ENCODE measurements at regions not wholly inside any gene's neighbourhood (a gene's known extent, or its start where the extent isn't known, plus 50 kb on each side); places are given as distances from the start of the nearest gene placed in this dataset.

DNA sequence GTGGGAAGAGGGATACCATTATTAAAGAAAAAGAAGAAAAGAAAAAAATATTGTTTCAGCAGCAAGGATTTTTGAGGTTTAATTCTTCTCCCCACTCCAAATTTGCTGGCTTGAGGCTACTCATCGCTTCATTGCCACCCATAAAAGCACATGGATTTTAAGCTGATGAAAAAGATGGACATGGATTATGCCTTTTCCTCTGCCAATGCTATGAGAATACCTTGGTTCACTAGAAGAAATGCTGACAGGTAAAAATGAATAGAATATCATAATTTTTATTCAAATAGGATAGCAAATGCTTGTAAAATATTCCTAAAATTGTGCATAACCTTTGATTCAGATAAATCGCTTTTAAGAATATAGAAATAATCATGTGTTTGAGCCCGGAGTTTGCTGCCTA, 289.7 kb upstream of the DPYD start:
- no peak for DNase-seq (ENCODE audit: low read depth)
- no peak overlapping the region for H3K4me3 ChIP-seq (ENCODE audit: low read depth, low read length)
- TF ChIP-seq, protein P1, sequence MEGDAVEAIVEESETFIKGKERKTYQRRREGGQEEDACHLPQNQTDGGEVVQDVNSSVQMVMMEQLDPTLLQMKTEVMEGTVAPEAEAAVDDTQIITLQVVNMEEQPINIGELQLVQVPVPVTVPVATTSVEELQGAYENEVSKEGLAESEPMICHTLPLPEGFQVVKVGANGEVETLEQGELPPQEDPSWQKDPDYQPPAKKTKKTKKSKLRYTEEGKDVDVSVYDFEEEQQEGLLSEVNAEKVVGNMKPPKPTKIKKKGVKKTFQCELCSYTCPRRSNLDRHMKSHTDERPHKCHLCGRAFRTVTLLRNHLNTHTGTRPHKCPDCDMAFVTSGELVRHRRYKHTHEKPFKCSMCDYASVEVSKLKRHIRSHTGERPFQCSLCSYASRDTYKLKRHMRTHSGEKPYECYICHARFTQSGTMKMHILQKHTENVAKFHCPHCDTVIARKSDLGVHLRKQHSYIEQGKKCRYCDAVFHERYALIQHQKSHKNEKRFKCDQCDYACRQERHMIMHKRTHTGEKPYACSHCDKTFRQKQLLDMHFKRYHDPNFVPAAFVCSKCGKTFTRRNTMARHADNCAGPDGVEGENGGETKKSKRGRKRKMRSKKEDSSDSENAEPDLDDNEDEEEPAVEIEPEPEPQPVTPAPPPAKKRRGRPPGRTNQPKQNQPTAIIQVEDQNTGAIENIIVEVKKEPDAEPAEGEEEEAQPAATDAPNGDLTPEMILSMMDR (IDR thresholded peaks at IDR 0.05; ENCODE audit: insufficient read depth, low read depth, low read length, missing control alignments), result no peak

DNA sequence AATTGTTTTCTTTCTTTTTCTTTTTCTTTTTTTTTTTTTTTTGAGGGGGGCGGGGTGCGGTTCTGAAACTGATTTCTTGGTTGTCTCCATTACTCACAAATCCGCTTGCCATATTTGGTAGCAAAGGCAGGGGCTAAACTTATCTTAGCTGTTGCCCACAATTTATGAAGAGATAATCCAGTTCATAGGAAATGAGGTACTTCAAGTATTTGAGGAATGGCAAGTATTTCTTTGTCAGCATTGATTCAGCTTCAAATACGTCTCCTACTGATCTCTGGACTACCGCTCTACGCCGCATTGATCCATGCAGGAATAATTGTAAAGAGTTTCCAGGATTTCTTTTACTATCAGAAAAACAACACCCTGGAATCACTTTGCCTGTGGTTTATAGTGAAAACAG, 289.2 kb upstream of the DPYD start:
- no peak for DNase-seq (ENCODE audit: low read depth)
- no peak overlapping the region for H3K4me3 ChIP-seq (ENCODE audit: low read depth, low read length)
- TF ChIP-seq, protein P1 (IDR thresholded peaks at IDR 0.05; ENCODE audit: insufficient read depth, low read depth, low read length, missing control alignments), result no peak

DNA sequence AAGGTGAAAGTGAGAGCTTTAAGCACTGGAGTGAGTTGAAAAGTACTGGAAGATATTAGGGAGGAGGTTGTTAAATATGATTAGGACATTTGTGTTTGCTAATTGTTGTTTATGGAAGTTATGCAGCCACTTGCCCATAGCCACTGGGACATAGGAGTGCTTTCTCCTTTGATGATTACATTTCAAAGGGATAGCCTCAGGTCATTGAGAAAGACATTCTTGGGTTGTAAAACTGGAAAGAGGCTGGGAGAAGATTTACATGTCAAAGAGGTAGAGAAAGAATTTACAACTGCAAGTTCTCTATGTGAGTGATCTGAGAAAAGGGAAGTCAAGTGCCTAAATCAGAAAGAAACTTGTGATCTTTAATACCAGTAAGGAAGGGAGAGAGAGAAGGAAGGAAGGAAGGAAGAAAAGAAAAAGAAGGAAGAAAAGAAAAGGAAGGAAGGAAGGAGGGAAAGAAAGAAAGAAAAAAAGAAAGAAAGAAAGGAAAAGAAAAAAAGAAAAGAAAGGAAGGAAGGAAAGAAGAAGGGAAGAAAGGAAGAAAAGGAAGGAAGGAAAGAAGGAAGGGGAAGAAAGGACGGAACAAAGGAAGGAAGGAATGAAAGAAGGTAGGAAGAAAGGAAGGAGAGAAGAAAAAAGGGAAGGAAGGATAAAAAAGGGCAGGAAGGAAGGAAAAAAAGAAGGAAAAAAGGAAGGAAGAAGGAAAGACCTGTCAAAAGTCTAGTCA, 284.6 kb upstream of the DPYD start:
- DNase-seq (ENCODE audit: low read depth), result no peak
- TF ChIP-seq, protein P1 (IDR thresholded peaks at IDR 0.05; ENCODE audit: insufficient read depth, low read depth, low read length, missing control alignments), result no peak
- H3K4me3 ChIP-seq (ENCODE audit: low read depth, low read length), result no peak overlapping the region

DNA sequence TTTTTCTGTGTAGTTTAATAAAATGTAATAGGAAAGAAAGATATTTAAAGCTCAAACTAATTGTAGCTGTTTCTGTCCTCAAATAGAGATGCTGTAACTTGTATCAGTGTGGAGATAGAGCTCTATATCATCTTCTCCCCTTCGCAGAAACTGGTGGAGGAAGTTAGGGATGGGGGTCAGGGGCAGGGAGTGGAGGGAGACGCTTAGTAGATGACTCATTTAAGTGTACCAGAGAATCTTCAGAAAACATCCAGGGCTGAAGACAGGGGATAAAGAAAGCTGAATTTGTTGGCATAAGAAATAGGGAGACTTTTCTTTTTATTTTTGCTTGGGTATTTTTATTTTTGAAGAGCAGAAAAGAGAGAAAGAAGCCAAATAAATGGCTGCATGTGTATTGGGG, 282.6 kb upstream of the DPYD start:
- H3K4me3 ChIP-seq (ENCODE audit: low read depth, low read length), result no peak overlapping the region
- TF ChIP-seq, protein P1 (IDR thresholded peaks at IDR 0.05; ENCODE audit: insufficient read depth, low read depth, low read length, missing control alignments), result no peak
- no peak for DNase-seq (ENCODE audit: low read depth)

DNA sequence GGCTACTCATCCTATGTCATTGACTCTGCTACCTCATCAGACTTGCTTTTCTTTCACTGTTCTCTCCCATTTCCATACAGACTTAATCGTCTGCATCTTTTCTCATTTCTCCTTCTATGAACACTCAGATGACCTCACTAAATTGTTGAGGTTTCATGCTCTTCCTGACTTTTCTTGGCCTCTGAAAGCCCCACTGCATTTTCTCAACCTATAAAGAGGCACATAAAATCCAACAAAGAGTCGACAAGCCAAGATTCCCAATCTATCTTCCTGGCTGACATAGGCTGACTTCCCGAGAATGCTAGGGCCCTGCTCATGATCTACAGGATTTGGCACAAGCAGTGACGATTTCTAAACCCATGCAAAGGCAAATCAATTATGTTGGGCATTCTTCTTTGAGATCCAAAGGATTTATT, 280.8 kb upstream of the DPYD start:
- TF ChIP-seq, protein P1 (IDR thresholded peaks at IDR 0.05; ENCODE audit: insufficient read depth, low read depth, low read length, missing control alignments), result no peak
- DNase-seq (ENCODE audit: low read depth), result no peak
- no peak overlapping the region for H3K4me3 ChIP-seq (ENCODE audit: low read depth, low read length)

DNA sequence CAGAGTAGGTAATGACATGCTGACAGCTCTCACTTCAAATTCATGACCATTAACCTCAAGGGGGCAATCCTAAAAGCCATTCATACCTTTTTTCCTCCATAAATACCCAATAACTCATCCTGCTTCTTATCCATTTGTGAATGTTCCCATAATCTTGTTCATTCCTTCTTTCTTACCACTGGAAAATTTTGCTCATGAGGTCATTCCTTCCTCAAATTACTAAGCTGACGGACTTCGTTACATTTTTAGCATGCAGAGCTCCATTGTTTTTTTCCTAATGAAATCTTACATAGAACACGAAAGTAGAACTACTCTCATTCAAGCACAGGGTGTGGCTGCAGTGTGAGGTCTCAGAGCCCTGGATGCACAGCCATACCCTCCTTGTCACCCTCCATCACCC, 276.5 kb upstream of the DPYD start:
- TF ChIP-seq, protein P1 (IDR thresholded peaks at IDR 0.05; ENCODE audit: insufficient read depth, low read depth, low read length, missing control alignments), result no peak
- DNase-seq (ENCODE audit: low read depth), result no peak
- no peak overlapping the region for H3K4me3 ChIP-seq (ENCODE audit: low read depth, low read length)

DNA sequence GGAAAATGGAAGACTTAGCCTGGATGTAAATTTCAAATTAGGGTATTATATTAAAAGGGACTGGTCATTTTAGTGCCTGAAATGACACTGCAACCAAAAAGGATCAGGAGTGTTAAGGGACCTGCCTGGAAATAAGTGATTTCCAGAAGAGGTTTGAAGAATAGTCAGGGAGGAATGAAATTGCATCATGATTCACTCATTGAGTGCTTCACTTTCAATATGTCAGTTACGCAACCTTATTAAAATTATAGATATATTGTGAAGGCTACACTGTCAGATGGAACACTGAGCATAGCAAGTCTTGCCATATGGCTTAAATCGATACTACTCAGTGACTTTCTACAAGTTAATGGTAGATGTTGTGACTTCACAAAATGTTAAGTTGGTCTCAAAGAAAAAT, 275.2 kb upstream of the DPYD start:
- no peak overlapping the region for H3K4me3 ChIP-seq (ENCODE audit: low read depth, low read length)
- no peak for DNase-seq (ENCODE audit: low read depth)
- TF ChIP-seq, protein P1 (IDR thresholded peaks at IDR 0.05; ENCODE audit: insufficient read depth, low read depth, low read length, missing control alignments), result no peak

All from GM12865 (cell line).